ENCODE measurements at regions not wholly inside any gene's neighbourhood (a gene's known extent, or its start where the extent isn't known, plus 50 kb on each side); places are given as distances from the start of the nearest gene placed in this dataset.

GRCh38 chr5:96064877-96065276, 103.2 kb upstream of the ELL2 start:
- no peak for TF ChIP-seq POLR2A (IDR thresholded peaks at IDR 0.05; ENCODE audit: borderline replicate concordance, extremely low read depth, insufficient read depth, insufficient read length)
- no peak for TF ChIP-seq CTCF (IDR thresholded peaks at IDR 0.05 in 2 of 3, conservative IDR thresholded peaks at IDR 0.05 in 1 of 3; ENCODE audit: borderline replicate concordance in 1 of 3, insufficient read depth in 1 of 3, low read depth in 2 of 3, low read length in 2 of 3)

All from HCT116 (cell line).